Psoas muscle (tissue), 7 donors: ENCODE measurements at regions not wholly inside any gene's neighbourhood (a gene's known extent, or its start where the extent isn't known, plus 50 kb on each side); places are given as distances from the start of the nearest gene placed in this dataset.
"Not testable (repeated sequence)": the region's sequence is repeated elsewhere in the genome, so short reads cannot be mapped to it uniquely, and the experiment has no call there.

Experiments
- ATAC-seq, 4 donors: fragments of 200-7000 bp; cut with Tn5 transposase; one replicate each; pipeline ENCODE4 v1.9.1; 2020; ENCODE audit warnings: moderate library complexity in 3 of 4, mild to moderate bottlenecking in 2 of 4
- DNase-seq, 2 donors: peaks; one replicate each; pipeline ENCODE4 v3.0.0-alpha.2; 2020
- H3K27ac ChIP-seq: fragments of 200-600 bp; one replicate; pipeline ENCODE4 v1.8.0; 2022
- H3K27me3 ChIP-seq, 3 donors: fragments of 200-600 bp in 1 of 3; one replicate each; pipeline versions ENCODE4 v1.6.1 to v1.8.0; 2013 to 2022; ENCODE audit warnings: low read length in 2 of 3, mild to moderate bottlenecking in 2 of 3, moderate library complexity in 1 of 3; ENCODE audit not compliant: insufficient read depth in 3 of 3
- H3K36me3 ChIP-seq, 2 donors: fragments of 200-600 bp in 1 of 2; one replicate each; pipeline versions ENCODE4 v1.6.1 to v1.8.0; 2013 to 2022; ENCODE audit warnings: low read depth in 1 of 2, mild to moderate bottlenecking in 1 of 2, moderate library complexity in 1 of 2; ENCODE audit not compliant: insufficient read depth in 1 of 2
- H3K4me1 ChIP-seq: fragments of 200-600 bp; one replicate; pipeline ENCODE4 v1.8.0; 2022
- H3K4me3 ChIP-seq: fragments of 200-600 bp; one replicate; pipeline ENCODE4 v1.8.0; 2022; ENCODE audit warnings: mild to moderate bottlenecking
- H3K9me3 ChIP-seq: fragments of 200-600 bp; one replicate; pipeline ENCODE4 v1.8.0; 2022
- CTCF ChIP-seq: fragments of 200-600 bp; IDR thresholded peaks from one replicate; pipeline ENCODE4 v1.8.0; 2022; ENCODE audit warnings: antibody characterized with exemption
- WGBS, 3 donors: extraction: QIAGEN DNeasy Blood & Tissue Kit; methylation state at CpG; one replicate each; pipeline versions ENCODE4 v1.1.6 to v1.1.7; 2013; 5-methylcytosine and 5-hydroxymethylcytosine counted together
- intact Hi-C, 2 donors: fragments of 100-400 bp; cut with DNase I; formaldehyde crosslinking; loops; one replicate each; pipeline versions ENCODE4 v1.11.0 to v1.14.2; 2022
- donor health status: healthy with polysubstance abuse.
- donor health status: DM: no; HTN: no; CAD: no; lungs with moderate emphysema.
- donor health status: Bipolar disorder and iron deficiency.
- donor health status: healthy.
- donor health status: DM: yes; HTN: yes; CAD: no.
- donor health status: DM: no; HTN: no; CAD: no.
- donor health status: DM: yes; HTN: yes; CAD: no.

- no peak overlapping the region for H3K27ac ChIP-seq
- peaks cover 20% of the 10 kb centered on the region for H3K9me3 ChIP-seq
- 95 to 97% (median 95%) methylated on average over 2 of the region's 2 CpGs for WGBS, 3 donors
- DNase-seq (no peak), ATAC-seq (no peak)
- H3K27me3 ChIP-seq, result no peaks in the 10 kb centered on the region
- H3K4me1 ChIP-seq, result no peaks in the 10 kb centered on the region
- intact Hi-C loops, result no loop called here
- no peak overlapping the region for H3K4me3 ChIP-seq
- no peaks in the 10 kb centered on the region for H3K36me3 ChIP-seq
- TF ChIP-seq CTCF, result no peak
These were observed 407.1 kb upstream of the FRG1 start for GRCh38 chr4:189533603-189534002.

- ATAC-seq (no peak), DNase-seq (no peak)
- no peak for TF ChIP-seq CTCF
- intact Hi-C loops, result no loop called here
- Histone ChIP-seq H3K4me3 (no peak overlapping the region), H3K27me3 (no peaks in the 10 kb centered on the region), H3K36me3 (no peaks in the 10 kb centered on the region), H3K9me3 (no peaks in the 10 kb centered on the region), H3K27ac (no peak overlapping the region), H3K4me1 (no peaks in the 10 kb centered on the region)
- WGBS, 3 donors, result 82 to 86% (median 86%) methylated on average over 7 of the region's 7 CpGs
These were observed 393.1 kb upstream of the FRG1 start for GRCh38 chr4:189547559-189547958.

- no peak for TF ChIP-seq CTCF
- Histone ChIP-seq H3K9me3 (no peaks in the 10 kb centered on the region), H3K4me1 (no peaks in the 10 kb centered on the region), H3K36me3 (no peaks in the 10 kb centered on the region), H3K4me3 (no peak overlapping the region), H3K27ac (no peak overlapping the region), H3K27me3 (no peaks in the 10 kb centered on the region)
- no peak for DNase-seq
- ATAC-seq, result no peak
- intact Hi-C loops, result no loop called here
- 44 to 53% (median 49%) methylated on average over 6 of the region's 6 CpGs for WGBS, 3 donors
These were observed 392.1 kb upstream of the FRG1 start for GRCh38 chr4:189548484-189549125.

- WGBS, 3 donors, result 68 to 77% (median 69%) methylated on average over 17 of the region's 17 CpGs
- ATAC-seq, intact Hi-C loops, H3K27me3 ChIP-seq, H3K36me3 ChIP-seq, H3K4me3 ChIP-seq, DNase-seq, H3K4me1 ChIP-seq, H3K27ac ChIP-seq, H3K9me3 ChIP-seq: not testable (repeated sequence)
These were observed 388.6 kb upstream of the FRG1 start for GRCh38 chr4:189551931-189552670.

- H3K36me3 ChIP-seq, H3K27ac ChIP-seq, H3K4me3 ChIP-seq, ATAC-seq, DNase-seq, H3K9me3 ChIP-seq, intact Hi-C loops, H3K4me1 ChIP-seq, H3K27me3 ChIP-seq: not testable (repeated sequence)
- WGBS, 3 donors, result 30 to 44% (median 40%) methylated on average over 7 of the region's 8 CpGs
These were observed 380.1 kb upstream of the FRG1 start for GRCh38 chr4:189560605-189561004.

- 64 to 75% (median 66%) methylated on average over 1 to 3 of the region's 3 CpGs for WGBS, 3 donors
- H3K27ac ChIP-seq, H3K9me3 ChIP-seq, H3K4me1 ChIP-seq, intact Hi-C loops, H3K4me3 ChIP-seq, H3K27me3 ChIP-seq, ATAC-seq, H3K36me3 ChIP-seq, DNase-seq: not testable (repeated sequence)
These were observed 376.9 kb upstream of the FRG1 start for GRCh38 chr4:189563751-189564150.

GRCh38 chr4:189566271-189566670, 374.4 kb upstream of the FRG1 start:
- H3K36me3 ChIP-seq, H3K27me3 ChIP-seq, H3K4me1 ChIP-seq, ATAC-seq, H3K9me3 ChIP-seq, DNase-seq, intact Hi-C loops, H3K4me3 ChIP-seq, H3K27ac ChIP-seq: not testable (repeated sequence)
- WGBS, 3 donors, result 87 to 90% (median 88%) methylated on average over 2 of the region's 2 CpGs

GRCh38 chr4:189566900-189567299, 373.8 kb upstream of the FRG1 start:
- DNase-seq, intact Hi-C loops, ATAC-seq, H3K4me3 ChIP-seq, H3K36me3 ChIP-seq, H3K9me3 ChIP-seq, H3K27me3 ChIP-seq, H3K4me1 ChIP-seq, H3K27ac ChIP-seq: not testable (repeated sequence)
- WGBS, 3 donors, result 74 to 81% (median 74%) methylated on average over 3 of the region's 3 CpGs

GRCh38 chr4:189579645-189580044, 361.0 kb upstream of the FRG1 start:
- DNase-seq, H3K4me1 ChIP-seq, H3K27ac ChIP-seq, H3K27me3 ChIP-seq, H3K4me3 ChIP-seq, H3K36me3 ChIP-seq, H3K9me3 ChIP-seq, intact Hi-C loops: not testable (repeated sequence)
- peak in 1 of 4 donors; percentile 59 for ATAC-seq
- 66 to 82% (median 80%) methylated on average over 3 of the region's 3 CpGs for WGBS, 3 donors
